ENCODE measurements at regions not wholly inside any gene's neighbourhood (a gene's known extent, or its start where the extent isn't known, plus 50 kb on each side); places are given as distances from the start of the nearest gene placed in this dataset.
"Not testable (repeated sequence)": the region's sequence is repeated elsewhere in the genome, so short reads cannot be mapped to it uniquely, and the experiment has no call there.

DNA sequence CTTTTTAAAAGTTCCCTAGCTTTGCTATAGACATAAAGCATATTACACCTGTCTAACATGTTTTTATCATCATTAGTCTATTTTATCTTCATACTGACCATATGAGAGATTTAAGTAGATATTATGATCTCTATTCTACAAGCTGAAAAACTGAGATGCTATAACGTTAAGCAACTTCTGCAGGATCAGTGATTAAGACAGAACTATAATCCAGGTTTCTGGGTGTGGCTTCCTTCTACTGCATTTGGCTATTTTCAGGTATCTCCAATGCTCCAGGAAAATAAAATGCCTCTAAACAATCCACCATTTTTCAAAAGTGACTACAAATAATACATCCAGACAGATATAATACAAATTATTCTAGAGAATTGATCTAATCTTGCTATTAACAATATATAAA is 53.4 kb downstream of the RGS2 start:
- in situ Hi-C loops (cut with MboI; ENCODE audit: low pct_unique_long_range_greater_than_20kb, low sequenced_read_pairs): no loop called here

DNA sequence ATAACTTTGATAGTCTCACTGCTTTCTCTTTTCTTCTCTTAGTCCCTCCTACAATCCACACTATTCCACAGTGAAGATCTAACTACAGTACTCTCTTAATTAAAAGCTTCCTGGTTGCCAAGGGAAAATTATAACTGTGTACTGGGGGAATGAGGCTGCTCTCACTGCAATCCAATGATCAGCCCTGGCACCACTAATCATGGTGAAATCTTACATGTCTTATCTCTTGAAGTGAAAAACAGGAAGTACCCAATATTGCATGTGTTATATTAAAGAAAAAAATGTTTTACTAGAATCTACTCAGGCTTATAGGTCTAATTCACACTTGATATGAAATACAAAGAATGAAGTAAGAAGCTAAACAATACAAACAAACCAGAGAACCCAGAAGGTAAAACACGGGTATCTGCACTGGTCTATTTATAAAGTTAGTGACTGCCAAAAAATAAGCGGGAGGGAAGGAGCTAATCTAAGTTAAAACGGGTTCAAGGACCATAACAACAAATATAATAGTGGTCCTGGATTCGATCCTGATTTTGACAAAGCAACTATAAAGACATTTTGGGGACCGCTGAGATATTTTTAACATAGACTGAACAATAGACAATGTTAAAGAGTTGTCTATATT is 57.5 kb downstream of the RGS2 start:
- in situ Hi-C loops (cut with MboI; ENCODE audit: low pct_unique_long_range_greater_than_20kb, low sequenced_read_pairs): no loop called here
- peak; percentile 35 for DNase-seq

More for the DNA sequence above, 53.4 kb downstream of the RGS2 start:
- DNase-seq: no peak

DNA sequence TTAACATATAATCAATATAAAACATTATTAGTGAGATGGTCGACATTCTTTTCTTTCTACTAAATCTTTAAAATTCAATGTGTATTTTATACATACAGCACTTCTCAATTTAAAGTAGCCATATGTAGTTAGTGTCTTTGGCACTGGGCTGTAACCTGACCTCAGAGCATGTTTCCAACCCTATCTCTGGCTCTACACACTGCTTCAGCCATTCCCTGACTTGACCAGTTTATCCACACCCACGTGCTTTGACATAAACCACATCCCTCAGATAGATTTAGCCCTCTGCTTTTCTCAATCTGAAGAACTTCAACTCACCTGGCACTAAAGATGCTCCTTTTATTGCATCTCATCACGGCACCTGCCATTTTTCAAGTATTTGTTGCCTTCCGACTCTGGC is 58.3 kb downstream of the RGS2 start:
- in situ Hi-C loops (cut with MboI; ENCODE audit: low pct_unique_long_range_greater_than_20kb, low sequenced_read_pairs): no loop called here
- DNase-seq: no peak

DNA sequence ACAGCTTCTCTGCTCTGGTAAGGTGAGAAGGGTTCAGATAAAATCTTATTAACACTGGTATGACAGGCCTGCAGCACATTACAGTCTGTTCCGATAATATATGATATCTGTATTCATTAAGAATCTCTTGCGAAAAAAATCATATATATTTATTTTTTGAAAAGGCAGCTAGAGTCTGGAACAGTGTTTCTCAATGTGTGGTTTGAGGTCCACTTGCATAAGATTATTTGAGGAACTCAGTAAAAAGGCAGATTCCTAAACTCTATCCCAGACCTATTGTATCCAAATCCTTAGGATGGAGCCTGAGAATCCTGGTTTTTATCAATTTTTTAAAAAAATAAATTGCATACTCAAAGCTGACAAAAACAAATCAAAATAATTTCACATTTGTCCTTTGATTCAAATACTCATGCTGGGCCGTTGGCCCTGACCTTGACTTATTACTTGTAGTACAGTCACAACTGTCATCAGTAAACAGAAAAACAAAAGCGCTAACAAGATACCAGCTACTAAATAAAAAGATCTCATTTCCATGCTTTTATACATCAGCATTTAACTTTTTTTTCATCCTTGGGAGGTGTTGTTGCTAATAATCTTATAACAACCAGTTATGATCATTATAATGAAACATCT is 60.6 kb downstream of the RGS2 start:
- in situ Hi-C loops (cut with MboI; ENCODE audit: low pct_unique_long_range_greater_than_20kb, low sequenced_read_pairs): no loop called here
- no peak for DNase-seq

DNA sequence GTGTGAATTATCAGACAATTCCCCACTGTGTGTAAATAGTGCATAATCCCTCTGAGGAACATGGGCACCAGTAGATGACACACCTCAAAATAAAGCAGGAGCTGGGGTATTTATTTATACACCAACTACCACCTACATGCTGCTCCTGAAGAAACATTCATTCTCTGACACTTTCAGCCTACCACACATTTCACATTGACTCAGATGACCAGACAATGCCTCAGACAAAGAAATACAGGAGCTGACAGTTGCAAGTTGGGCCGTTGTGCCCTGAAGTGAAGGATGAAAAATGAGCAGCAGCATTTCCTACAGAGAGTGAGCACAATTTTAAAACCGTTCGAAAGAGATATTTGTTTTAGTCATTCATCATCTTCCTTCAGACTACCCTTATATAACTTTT is 63.2 kb downstream of the RGS2 start:
- DNase-seq: no peak
- in situ Hi-C loops (cut with MboI; ENCODE audit: low pct_unique_long_range_greater_than_20kb, low sequenced_read_pairs): no loop called here

DNA sequence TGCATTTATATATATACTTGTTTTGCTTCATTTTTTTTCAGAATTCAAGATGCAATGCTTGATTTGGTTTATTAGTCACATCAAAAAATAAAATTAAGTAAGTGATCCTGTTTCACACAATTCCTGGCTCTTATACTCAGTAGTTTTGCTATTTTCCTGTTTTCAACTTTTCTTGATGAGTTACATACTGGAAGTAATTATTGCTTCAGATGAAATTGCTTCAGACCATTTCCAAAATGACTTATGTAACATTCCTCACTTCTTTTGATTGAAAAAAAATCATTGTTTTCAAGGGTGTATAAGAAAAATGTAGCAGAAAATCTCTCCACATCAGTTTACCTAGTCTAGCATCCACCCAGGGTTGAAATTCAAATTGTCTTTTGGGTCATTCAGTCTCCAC is 65.0 kb downstream of the RGS2 start:
- in situ Hi-C loops (cut with MboI; ENCODE audit: low pct_unique_long_range_greater_than_20kb, low sequenced_read_pairs): no loop called here
- no peak for DNase-seq

DNA sequence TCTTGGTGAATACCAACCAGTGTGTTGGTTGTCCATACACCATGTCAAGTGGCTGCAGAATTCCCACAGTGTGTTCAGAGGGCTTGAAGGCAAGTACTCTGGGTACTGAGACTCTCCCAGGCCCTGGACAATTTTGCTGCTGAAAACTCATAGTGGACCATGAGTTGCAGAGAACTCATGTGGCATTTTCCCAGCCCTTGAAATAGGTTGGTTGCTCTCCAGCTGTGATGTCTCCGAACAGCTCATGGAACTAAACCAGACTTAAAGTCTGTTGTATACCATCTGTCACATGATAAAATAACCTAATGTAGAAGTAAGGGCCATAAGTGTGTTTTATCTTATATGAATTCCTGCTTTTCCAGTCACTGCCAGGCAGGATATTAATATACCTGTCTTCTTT is 67.8 kb downstream of the RGS2 start:
- DNase-seq: no peak
- in situ Hi-C loops (cut with MboI; ENCODE audit: low pct_unique_long_range_greater_than_20kb, low sequenced_read_pairs): no loop called here

DNA sequence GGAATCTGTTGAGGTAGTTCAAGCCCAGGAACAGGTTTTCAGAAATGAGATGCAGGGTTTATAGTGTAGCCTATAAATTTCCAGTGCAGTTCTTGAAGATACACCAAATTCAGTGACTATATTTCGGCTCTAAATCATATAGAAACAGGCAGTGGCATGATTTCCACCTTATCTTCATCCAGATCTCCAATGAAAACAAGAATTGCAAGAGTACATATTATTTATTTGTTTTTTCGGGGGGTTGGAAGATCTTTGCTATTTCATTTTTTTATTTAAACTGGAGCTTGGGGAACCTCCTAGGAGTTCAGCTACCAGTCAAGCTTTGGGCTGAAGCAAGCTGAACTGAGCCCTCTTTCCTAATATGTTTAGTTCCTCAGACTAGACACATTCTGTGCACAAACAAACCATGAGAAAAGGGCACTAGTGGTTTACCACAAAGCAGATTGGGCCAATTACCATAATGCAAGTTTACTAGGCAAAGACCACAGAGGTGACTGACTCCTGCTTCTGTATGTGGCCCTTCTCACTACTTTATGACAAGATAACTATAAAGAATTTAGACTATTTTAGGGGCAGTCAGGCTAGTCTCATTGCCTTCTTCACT is 68.5 kb downstream of the RGS2 start:
- peak; percentile 37 for DNase-seq
- in situ Hi-C loops (cut with MboI; ENCODE audit: low pct_unique_long_range_greater_than_20kb, low sequenced_read_pairs): no loop called here

DNA sequence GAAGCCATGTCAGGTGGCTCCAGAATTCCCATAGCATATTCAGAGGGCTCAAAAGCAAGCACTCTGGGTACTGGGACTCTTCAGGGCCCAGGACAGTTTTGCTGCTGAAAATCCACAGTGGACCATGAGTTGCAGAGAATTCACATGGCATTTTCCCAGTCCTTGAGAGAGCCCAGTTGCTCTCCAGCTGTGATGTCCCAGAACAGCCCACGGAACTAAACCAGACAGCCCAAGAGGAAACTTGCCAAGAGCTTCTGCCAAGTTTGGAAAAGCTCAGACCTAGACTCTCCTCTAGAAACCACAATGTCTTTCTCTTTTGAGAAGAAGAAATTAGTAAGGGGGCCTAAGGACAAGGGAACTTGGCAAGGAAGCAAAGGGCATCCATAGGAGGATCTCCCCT is 69.4 kb downstream of the RGS2 start:
- no peak for DNase-seq
- in situ Hi-C loops (cut with MboI; ENCODE audit: low pct_unique_long_range_greater_than_20kb, low sequenced_read_pairs): no loop called here

DNA sequence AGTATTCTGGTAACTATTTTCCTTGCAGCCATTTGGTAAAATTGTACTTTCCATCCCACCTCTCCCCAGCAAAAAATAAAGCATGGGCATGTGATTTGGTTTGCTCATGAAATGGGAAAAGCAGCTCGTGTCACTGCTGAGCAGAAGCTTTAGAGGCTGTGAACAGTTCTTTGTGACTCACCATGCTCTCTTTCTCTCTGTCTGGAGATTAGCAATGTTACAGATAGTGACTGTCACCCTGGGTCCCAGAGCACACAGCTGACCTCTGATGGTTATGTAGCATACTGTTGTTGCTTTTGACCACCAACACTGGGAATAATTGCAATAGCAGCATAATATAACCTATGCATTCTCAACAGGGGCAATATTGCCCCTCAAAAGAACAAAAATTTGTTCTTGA is 70.6 kb downstream of the RGS2 start:
- in situ Hi-C loops (cut with MboI; ENCODE audit: low pct_unique_long_range_greater_than_20kb, low sequenced_read_pairs): no loop called here
- DNase-seq: no peak

DNA sequence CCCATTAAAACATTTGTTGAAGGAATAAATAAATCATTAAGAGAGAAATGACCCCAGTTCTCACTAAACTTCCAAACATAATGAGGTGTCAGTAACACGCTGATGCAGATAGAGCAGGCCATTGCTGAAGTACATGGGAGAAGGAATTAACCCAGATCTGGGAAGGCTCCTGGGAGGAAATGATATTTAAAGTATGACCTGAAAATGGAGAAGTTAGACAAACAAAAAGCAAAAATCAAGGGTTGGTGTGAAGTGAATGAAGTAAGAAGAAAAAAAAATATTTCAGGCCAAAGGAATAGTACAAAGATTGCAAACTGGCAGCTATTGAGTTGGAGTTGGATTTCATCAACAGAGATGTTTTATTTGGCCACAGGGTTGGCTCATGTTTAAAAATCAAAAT is 71.4 kb downstream of the RGS2 start:
- in situ Hi-C loops (cut with MboI; ENCODE audit: low pct_unique_long_range_greater_than_20kb, low sequenced_read_pairs): no loop called here
- no peak for DNase-seq

DNA sequence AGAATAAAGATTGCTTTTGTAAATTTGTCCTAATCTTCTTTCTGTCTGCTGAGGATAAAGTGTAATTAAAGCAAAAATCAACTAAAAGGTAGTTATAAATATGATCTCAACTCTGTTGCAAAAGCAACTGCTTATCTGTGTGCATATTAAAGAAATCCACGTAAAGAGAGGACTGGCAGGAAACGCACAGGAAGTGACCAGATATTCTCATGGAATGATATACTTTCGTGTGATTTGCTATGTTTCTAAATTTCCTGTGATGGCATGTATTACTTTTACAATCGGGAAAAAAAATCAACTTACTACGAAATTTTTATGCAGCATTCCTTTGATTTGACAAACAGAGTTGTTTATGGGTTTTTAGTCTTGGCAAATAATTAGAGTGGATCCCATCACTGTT is 75.4 kb downstream of the RGS2 start:
- no peak for DNase-seq
- in situ Hi-C loops (cut with MboI; ENCODE audit: low pct_unique_long_range_greater_than_20kb, low sequenced_read_pairs): no loop called here

DNA sequence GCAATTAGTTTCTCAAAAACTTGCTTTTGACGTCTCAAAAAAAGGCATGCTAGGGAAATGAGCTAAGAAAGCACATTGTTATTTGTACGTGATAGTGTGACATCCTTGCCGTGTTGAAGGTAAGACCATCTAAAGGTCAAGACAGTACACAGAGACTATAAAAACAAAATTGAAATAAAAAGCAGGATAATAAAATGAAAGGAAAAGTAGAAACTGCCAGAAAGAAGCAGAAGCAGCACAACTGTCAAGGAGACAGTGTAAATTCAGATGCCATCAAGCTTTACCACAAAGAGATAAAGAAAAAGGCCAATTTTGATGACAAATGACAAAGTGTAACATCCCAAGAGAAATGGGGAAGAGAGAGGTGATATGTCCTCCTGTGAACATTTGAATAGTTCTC is 76.5 kb downstream of the RGS2 start:
- DNase-seq; in situ Hi-C loops (cut with MboI; ENCODE audit: low pct_unique_long_range_greater_than_20kb, low sequenced_read_pairs): not testable (repeated sequence)

DNA sequence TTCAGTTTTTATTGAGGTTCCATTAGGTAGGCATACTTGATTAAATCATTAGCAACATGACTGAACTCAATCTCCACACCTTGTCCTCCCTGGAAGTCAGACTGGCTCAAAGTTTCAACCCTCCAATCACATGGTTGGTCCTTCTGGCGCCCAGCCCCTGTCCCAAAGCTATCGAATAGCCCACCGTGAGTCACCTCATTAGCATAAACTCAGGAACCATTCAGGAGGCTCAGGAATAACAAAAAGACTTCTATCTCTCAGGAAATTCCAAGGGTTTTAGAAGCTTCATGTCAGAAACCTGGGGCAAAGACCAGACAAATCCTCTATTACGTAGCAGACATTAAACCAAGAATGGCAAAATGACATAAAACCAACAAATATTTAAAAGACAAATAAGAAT is 78.6 kb downstream of the RGS2 start:
- in situ Hi-C loops (cut with MboI; ENCODE audit: low pct_unique_long_range_greater_than_20kb, low sequenced_read_pairs): no loop called here
- no peak for DNase-seq

DNA sequence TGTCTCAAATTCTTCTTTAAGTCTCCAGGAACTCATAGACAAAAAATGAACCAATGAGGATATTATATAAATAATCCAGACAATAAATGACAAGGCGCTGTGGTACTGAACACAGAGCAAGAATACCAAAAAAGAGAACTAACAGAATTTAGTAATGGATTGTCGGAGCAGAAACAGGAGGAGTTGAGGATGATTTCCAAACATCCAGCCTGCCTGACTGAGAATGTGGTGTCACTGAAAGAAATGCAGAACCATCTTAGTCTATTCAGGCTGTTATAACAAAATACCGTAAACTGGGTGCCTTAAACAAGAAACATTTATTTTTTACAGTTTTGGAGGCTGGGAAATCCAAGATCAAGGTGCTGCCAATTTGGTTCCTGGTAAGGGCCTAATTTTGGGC is 79.7 kb downstream of the RGS2 start:
- no peak for DNase-seq
- in situ Hi-C loops (cut with MboI; ENCODE audit: low pct_unique_long_range_greater_than_20kb, low sequenced_read_pairs): no loop called here

DNA sequence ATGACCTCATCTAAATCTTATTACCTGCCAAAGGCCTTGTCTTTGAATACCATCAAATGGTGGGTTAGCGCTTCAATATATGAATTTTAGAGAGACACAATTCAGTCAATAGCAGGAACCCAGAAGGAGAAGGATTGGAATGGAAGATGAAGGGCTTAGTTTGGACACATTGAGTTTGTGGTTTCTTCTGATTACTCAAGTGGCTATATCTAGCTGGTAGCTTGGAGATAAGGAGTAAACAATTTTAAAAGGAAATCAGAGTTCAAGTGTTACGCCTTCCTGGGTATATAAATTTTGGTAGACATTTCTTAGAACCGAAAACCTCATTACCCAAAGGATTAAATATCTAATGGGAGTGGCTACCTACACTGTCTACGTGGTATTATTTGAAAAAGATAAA is 80.2 kb downstream of the RGS2 start:
- peak; percentile 31 for DNase-seq
- in situ Hi-C loops (cut with MboI; ENCODE audit: low pct_unique_long_range_greater_than_20kb, low sequenced_read_pairs): no loop called here

DNA sequence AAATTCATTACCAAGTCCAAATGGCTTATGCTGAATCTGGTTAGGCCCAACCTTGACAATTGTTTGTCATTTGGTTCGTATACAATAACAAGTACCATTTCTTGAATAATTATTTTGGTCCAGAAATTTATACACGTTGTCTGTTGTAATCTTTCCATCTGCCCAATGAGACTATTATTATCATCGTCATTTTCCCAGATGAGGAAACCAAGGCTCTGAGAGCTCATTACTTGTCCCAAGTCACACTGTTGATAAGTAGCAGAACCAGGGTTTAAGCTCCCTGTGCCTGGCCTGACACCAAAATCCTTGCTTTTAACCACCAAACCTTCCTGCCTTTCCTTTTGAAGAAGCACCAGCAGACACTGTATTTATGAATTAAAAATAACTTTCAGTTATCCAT is 81.3 kb downstream of the RGS2 start:
- DNase-seq: no peak
- in situ Hi-C loops (cut with MboI; ENCODE audit: low pct_unique_long_range_greater_than_20kb, low sequenced_read_pairs): no loop called here

DNA sequence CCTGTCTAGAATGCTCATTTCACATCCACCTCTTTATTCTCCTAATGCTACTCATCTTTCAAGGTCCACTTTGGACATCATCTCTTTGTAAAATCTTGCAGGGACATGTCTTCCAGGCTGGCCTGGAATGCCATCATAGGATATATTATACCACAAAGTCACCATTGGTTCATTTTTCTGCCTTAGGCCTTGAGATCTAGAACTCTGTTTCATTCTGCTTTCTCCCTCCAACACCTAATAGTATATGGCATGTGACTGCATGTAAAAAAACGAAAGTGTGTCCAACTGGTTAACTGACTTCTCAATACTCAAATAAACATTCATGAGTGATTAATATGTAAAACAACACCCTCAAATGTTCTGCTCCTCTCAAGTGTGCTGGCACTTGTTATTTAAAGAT is 84.1 kb downstream of the RGS2 start:
- no peak for DNase-seq
- in situ Hi-C loops (cut with MboI; ENCODE audit: low pct_unique_long_range_greater_than_20kb, low sequenced_read_pairs): no loop called here

DNA sequence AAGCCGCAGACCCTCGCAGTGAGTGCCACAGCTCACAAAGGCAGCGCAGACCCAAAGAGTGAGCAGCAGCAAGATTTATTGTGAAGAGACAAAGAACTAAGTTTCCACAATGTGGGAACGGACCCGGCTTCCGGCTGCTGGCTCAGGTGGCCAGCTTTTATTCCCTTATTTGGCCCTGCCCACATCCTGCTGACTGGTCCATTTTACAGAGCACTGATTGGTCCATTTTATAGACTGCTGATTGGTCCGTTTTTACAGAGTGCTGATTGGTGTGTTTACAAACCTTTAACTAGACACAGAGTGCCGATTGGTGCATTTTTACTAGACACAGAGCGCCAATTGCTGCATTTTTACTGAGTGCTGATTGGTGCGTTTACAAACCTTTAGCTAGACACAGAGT is 86.6 kb downstream of the RGS2 start:
- DNase-seq; in situ Hi-C loops (cut with MboI; ENCODE audit: low pct_unique_long_range_greater_than_20kb, low sequenced_read_pairs): not testable (repeated sequence)

DNA sequence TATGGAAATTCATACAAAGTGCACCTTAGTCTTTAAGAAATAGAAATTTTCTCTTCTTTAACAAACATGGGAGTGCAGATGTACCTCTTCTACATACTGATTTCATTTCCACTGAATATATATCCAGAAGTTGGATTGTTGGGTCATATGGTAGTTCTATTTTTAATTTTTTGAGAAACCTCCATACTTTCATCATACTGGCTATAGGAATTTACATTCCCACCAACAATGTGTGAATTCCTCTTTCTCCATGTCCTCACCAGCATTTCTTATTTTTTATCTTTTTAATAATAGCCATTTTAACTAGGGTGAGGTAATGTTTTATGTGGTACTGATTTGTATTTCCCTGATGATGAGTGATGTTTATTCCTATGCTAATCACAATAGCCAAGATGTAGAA is 87.5 kb downstream of the RGS2 start:
- in situ Hi-C loops (cut with MboI; ENCODE audit: low pct_unique_long_range_greater_than_20kb, low sequenced_read_pairs): no loop called here
- DNase-seq: no peak

DNA sequence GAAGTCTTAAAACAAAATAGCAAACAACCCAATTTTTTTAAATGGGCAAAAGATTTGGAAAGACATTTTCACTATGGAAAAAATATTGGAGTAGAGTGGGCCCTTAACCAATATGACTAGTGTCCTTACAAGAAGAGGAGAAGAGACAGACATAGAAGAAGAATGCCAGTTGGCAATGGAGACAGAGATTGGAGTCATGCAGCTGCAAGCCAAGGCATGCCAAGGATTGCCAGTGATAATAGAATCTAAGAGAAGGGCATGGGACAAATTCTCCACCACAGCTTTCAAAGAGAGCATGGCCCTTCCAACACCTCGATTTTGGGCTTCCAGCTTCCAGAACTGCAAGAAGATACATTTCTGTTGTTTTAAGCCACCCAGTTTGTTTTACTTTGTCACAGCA is 92.7 kb downstream of the RGS2 start:
- in situ Hi-C loops (cut with MboI; ENCODE audit: low pct_unique_long_range_greater_than_20kb, low sequenced_read_pairs): no loop called here
- DNase-seq: no peak

Data from KBM-7 (cell line).